HFFc6 (cell line): ENCODE measurements at regions not wholly inside any gene's neighbourhood (a gene's known extent, or its start where the extent isn't known, plus 50 kb on each side); places are given as distances from the start of the nearest gene placed in this dataset.

ENCODE experiments used
- DNase-seq: peaks from one replicate; pipeline ENCODE4 v3.0.0-alpha.2; 2018
- H3K27ac Mint-ChIP-seq: 2 replicates; pipeline ENCODE4 v1.8.0; 2020; ENCODE audit warnings: mild to moderate bottlenecking, mixed read lengths
- H3K27me3 Mint-ChIP-seq: 2 replicates; pipeline ENCODE4 v1.8.0; 2021; ENCODE audit warnings: mild to moderate bottlenecking, moderate library complexity, mixed read lengths; ENCODE audit not compliant: insufficient read depth
- H3K36me3 Mint-ChIP-seq: 2 replicates; pipeline ENCODE4 v1.8.0; 2021; ENCODE audit warnings: low read depth, mixed read lengths
- H3K4me1 Mint-ChIP-seq: 2 replicates; pipeline ENCODE4 v1.8.0; 2020; ENCODE audit warnings: low read depth, mixed read lengths
- H3K4me3 Mint-ChIP-seq: 2 replicates; pipeline ENCODE4 v1.8.0; 2020; ENCODE audit warnings: mild to moderate bottlenecking, moderate library complexity, mixed read lengths
- H3K9me3 Mint-ChIP-seq: 2 replicates; pipeline ENCODE4 v1.8.0; 2020; ENCODE audit warnings: mild to moderate bottlenecking, mixed read lengths
- TF ChIP-seq, protein P1 (sequence below): fragments of 200-600 bp; sonication (generic); IDR thresholded peaks from 2 replicates; pipeline ENCODE4 v1.5.0; 2021; ENCODE audit warnings: antibody characterized with exemption, mild to moderate bottlenecking

DNA sequence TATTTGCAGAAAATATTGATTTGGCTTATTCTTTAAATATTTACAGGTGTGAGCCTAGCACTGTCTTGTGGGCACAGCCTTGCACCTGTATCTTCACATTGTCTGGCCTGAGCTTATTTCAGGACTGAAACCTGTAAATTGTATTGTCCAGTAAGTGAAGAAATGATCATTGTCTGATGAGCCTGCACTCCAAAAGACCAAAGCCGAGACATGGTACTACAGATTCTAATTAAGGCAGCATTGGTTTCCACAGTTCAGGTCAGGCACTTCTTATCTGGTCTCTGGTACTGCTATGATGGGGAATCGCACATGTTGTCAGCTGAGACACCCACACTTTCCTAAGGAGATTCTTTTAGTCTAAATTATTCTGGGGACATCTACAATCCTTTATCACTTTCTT lies 479.0 kb downstream of the TDRD15 start:
- DNase-seq, result no peak
- TF ChIP-seq, protein P1, sequence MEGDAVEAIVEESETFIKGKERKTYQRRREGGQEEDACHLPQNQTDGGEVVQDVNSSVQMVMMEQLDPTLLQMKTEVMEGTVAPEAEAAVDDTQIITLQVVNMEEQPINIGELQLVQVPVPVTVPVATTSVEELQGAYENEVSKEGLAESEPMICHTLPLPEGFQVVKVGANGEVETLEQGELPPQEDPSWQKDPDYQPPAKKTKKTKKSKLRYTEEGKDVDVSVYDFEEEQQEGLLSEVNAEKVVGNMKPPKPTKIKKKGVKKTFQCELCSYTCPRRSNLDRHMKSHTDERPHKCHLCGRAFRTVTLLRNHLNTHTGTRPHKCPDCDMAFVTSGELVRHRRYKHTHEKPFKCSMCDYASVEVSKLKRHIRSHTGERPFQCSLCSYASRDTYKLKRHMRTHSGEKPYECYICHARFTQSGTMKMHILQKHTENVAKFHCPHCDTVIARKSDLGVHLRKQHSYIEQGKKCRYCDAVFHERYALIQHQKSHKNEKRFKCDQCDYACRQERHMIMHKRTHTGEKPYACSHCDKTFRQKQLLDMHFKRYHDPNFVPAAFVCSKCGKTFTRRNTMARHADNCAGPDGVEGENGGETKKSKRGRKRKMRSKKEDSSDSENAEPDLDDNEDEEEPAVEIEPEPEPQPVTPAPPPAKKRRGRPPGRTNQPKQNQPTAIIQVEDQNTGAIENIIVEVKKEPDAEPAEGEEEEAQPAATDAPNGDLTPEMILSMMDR, result no peak
- Mint-ChIP-seq H3K36me3 (no peaks in the 10 kb centered on the region), H3K27me3 (no peaks in the 10 kb centered on the region), H3K9me3 (peaks cover 45% of the 10 kb centered on the region), H3K4me1 (no peaks in the 10 kb centered on the region), H3K27ac (no peak overlapping the region), H3K4me3 (no peak overlapping the region)

DNA sequence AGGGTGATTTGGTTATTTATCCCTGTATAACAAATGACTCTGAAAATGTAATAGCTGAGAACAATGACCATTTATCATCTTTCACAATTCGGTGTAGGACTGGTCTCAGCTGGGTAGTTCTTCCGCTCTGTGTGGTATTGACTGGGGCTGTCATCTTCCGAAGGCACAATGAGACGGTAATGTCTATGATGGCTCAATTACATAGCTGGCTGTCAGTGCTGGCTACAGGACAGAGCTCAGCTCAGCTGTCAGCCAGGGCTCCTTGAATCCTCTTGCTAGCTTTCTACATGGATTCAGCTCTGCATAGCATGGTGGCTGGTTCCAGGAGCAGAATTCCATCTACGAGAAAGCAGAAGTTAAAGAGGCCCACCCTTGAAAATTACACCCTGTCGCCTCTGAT lies 483.8 kb downstream of the TDRD15 start:
- no peaks in the 10 kb centered on the region for H3K27me3 Mint-ChIP-seq
- no peak for DNase-seq
- TF ChIP-seq, protein P1, result no peak
- no peaks in the 10 kb centered on the region for H3K36me3 Mint-ChIP-seq
- no peaks in the 10 kb centered on the region for H3K4me1 Mint-ChIP-seq
- H3K9me3 Mint-ChIP-seq, result peaks cover 38% of the 10 kb centered on the region
- H3K4me3 Mint-ChIP-seq, result no peak overlapping the region
- no peak overlapping the region for H3K27ac Mint-ChIP-seq

DNA sequence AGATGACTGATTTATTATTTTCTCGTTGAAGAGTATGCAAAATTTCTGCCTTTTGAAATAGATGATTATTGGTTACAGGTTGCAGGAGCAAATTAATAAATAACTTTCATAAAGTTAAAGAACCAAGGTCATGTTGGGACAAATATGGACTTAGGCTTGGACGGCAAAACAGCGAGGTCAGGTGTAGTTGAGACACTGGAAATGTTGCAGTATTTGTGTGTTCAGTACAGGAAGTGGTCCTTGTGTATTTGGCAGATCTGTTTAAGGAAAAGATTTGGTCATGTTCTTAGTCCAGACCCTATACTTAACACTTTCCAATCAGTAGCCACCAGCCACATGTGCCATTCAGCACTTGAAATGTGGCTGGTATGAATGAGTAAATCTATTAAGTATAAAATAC lies 486.5 kb downstream of the TDRD15 start:
- DNase-seq, result no peak
- Mint-ChIP-seq H3K4me1 (no peaks in the 10 kb centered on the region), H3K27ac (no peak overlapping the region), H3K4me3 (no peak overlapping the region), H3K27me3 (no peaks in the 10 kb centered on the region; the same call in 1 of the 2 replicates), H3K9me3 (peaks cover 48% of the 10 kb centered on the region), H3K36me3 (no peaks in the 10 kb centered on the region)
- TF ChIP-seq, protein P1, result no peak

DNA sequence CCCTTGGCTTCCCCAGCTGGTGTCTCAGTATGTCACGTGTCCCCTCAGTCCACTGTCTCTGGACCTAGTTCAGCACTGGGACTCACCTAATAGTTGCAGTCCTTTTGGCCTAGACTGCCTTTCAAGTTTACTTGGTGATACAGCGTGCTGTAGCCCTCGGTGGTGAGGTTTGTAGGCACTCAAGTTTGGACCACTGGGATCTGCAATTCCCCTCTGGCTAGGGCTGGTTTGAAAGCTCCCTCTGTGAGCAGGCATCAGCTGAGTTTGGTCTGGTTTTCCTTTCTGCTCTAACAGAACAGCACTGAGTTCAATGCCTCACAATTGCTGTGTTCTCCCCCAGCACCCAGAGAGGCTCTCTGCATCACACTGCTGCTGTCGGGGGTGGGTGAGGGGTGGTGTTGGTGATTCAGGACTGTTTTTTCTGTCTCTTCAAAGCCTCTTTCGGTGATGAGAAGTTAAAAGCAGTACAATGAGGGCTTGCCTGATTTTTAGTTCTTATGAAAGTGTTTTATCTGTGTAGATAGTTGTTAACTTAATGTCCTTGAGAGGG lies 494.2 kb downstream of the TDRD15 start:
- Mint-ChIP-seq H3K27ac (no peak overlapping the region), H3K9me3 (peaks cover 49% of the 10 kb centered on the region), H3K4me1 (no peaks in the 10 kb centered on the region), H3K36me3 (no peaks in the 10 kb centered on the region), H3K4me3 (no peak overlapping the region), H3K27me3 (no peaks in the 10 kb centered on the region; the same call in none of the 2 replicates)
- TF ChIP-seq, protein P1, result no peak
- no peak for DNase-seq

DNA sequence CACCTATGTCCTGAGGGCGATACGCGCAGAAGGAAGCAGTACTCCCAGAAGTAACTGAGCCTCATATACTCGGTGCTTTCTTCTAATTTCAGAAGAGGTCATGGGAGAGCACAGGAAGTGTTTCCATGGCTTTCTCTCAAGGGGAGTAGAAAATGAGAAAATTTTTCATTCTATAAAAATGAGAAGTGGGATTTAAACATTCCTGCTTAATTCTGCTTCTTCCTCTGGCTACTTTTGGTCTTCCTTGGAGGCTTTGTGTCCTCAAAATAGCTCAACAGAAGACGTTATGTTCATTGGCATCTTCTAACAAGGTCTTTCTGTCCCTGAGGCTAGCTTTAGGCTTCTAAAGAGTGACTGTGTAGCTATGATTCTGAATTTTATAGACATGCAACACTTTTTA lies 497.0 kb downstream of the TDRD15 start:
- TF ChIP-seq, protein P1, result no peak
- H3K4me3 Mint-ChIP-seq, result no peak overlapping the region
- no peaks in the 10 kb centered on the region; the same call in none of the 2 replicates for H3K27me3 Mint-ChIP-seq
- H3K36me3 Mint-ChIP-seq, result no peaks in the 10 kb centered on the region
- no peak for DNase-seq
- no peak overlapping the region for H3K27ac Mint-ChIP-seq
- H3K4me1 Mint-ChIP-seq, result no peaks in the 10 kb centered on the region
- peaks cover 34% of the 10 kb centered on the region for H3K9me3 Mint-ChIP-seq

DNA sequence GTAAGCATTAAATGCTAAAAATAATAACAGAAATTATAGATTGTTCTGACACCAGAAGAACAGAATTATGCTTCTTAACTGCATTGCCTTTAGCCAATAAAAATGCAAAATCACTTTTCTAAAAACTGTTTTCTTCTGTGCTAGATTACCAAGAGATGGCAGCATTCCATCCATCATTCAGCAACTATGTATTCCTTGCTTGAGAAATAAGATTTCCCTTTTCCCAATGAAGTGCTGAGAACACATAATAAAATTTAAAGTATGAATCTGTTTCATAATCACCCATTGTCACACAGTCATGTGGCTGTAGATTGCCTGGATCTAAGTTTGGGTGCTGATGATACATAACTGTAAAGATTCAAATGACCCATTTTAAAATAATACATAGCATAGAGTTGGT lies 504.2 kb downstream of the TDRD15 start:
- TF ChIP-seq, protein P1, result no peak
- DNase-seq, result no peak
- Mint-ChIP-seq H3K9me3 (peaks cover 41% of the 10 kb centered on the region), H3K36me3 (no peaks in the 10 kb centered on the region), H3K4me1 (no peaks in the 10 kb centered on the region), H3K4me3 (no peak overlapping the region), H3K27ac (no peak overlapping the region), H3K27me3 (no peaks in the 10 kb centered on the region)
